ENCODE measurements at regions not wholly inside any gene's neighbourhood (a gene's known extent, or its start where the extent isn't known, plus 50 kb on each side); places are given as distances from the start of the nearest gene placed in this dataset.

DNA sequence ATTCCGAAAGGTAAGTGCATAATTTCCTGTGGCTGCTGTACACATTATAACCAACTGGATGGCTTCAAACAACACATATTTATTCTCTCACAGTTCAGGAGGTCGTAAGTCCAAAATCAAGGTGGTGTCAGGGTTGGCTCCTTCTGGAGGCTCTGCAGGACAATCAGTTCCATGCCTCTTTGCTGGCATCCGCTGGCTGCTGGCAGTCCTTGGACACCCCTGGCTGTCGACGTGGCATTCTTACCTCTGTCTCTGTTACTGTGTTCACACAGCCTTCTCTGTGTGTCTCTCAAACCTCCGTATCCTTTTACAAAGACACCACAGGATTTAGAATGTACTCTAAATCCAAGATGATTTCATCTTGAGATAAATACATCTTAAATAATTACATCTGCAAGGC, 398.8 kb upstream of the ATP10A start:
- no peak for TF ChIP-seq POLR2AphosphoS5 (IDR thresholded peaks at IDR 0.05)
- TF ChIP-seq, protein P1, sequence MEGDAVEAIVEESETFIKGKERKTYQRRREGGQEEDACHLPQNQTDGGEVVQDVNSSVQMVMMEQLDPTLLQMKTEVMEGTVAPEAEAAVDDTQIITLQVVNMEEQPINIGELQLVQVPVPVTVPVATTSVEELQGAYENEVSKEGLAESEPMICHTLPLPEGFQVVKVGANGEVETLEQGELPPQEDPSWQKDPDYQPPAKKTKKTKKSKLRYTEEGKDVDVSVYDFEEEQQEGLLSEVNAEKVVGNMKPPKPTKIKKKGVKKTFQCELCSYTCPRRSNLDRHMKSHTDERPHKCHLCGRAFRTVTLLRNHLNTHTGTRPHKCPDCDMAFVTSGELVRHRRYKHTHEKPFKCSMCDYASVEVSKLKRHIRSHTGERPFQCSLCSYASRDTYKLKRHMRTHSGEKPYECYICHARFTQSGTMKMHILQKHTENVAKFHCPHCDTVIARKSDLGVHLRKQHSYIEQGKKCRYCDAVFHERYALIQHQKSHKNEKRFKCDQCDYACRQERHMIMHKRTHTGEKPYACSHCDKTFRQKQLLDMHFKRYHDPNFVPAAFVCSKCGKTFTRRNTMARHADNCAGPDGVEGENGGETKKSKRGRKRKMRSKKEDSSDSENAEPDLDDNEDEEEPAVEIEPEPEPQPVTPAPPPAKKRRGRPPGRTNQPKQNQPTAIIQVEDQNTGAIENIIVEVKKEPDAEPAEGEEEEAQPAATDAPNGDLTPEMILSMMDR (IDR thresholded peaks at IDR 0.05; ENCODE audit: poor library complexity, severe bottlenecking): no peak
- TF ChIP-seq TAF1 (IDR thresholded peaks at IDR 0.05; ENCODE audit: low read depth): no peak
- no peak for TF ChIP-seq RAD21 (conservative IDR thresholded peaks at IDR 0.05)

Measured in neural cell (in vitro differentiated cells).